Adrenal gland (tissue), 9 donors: ENCODE measurements at regions not wholly inside any gene's neighbourhood (a gene's known extent, or its start where the extent isn't known, plus 50 kb on each side); places are given as distances from the start of the nearest gene placed in this dataset.
"Not testable (repeated sequence)": the region's sequence is repeated elsewhere in the genome, so short reads cannot be mapped to it uniquely, and the experiment has no call there.

Experiments used
- DNase-seq, 7 donors: peaks; one replicate each; pipeline ENCODE4 v3.0.0-alpha.2; 2019 to 2020
- H3K27ac ChIP-seq, 5 donors: fragments of 200-600 bp; sonication (generic) in 4 of 5; 1 replicate in 3 of 5; 2 replicates in 2 of 5; pipeline versions ENCODE4 v1.5.1 to v1.8.0; 2016 to 2020; ENCODE audit warnings: mild to moderate bottlenecking in 1 of 5
- H3K27me3 ChIP-seq: fragments of 200-600 bp; 2 replicates; pipeline ENCODE4 v1.8.0; 2021
- H3K36me3 ChIP-seq, 2 donors: fragments of 200-600 bp; replicated peaks in 1 of 2; 1 replicate in 1 of 2; 2 replicates in 1 of 2; pipeline versions ENCODE4 v1.5.1 to v1.8.0; 2018 to 2022
- H3K4me1 ChIP-seq, 2 donors: fragments of 200-600 bp; replicated peaks in 1 of 2; 1 replicate in 1 of 2; 2 replicates in 1 of 2; pipeline versions ENCODE4 v1.5.1 to v1.8.0; 2018 to 2021
- H3K4me3 ChIP-seq, 4 donors: fragments of 200-600 bp; sonication (generic) in 3 of 4; one replicate each; pipeline ENCODE4 v1.5.1; 2016 to 2018
- H3K9me3 ChIP-seq, 3 donors: fragments of 200-600 bp; sonication (generic) in 1 of 3; replicated peaks in 1 of 3; 1 replicate in 2 of 3; 2 replicates in 1 of 3; pipeline versions ENCODE4 v1.5.1 to v1.8.0; 2016 to 2021
- CTCF ChIP-seq, 6 experiments: fragments of 450-650 bp in 4 of 6; fragments of 200-600 bp in 2 of 6; sonication (generic) in 1 of 6; IDR thresholded peaks; 1 replicate in 5 of 6; 2 replicates in 1 of 6; pipeline versions ENCODE4 v1.5.1 to v1.8.0; 2016 to 2021; ENCODE audit warnings: antibody characterized with exemption in 6 of 6, mild to moderate bottlenecking in 2 of 6, moderate library complexity in 1 of 6
- POLR2A ChIP-seq, 2 donors: fragments of 450-650 bp; IDR thresholded peaks; one replicate each; pipeline ENCODE4 v1.6.1; 2017; ENCODE audit warnings: antibody characterized with exemption in 2 of 2, mild to moderate bottlenecking in 2 of 2, moderate library complexity in 1 of 2
- WGBS, 4 donors: extraction: QIAGEN DNeasy Blood & Tissue Kit in 2 of 4; methylation state at CpG; one replicate each; pipeline versions ENCODE4 v1.1.5 to v1.1.7; 2013 to 2017; 5-methylcytosine and 5-hydroxymethylcytosine counted together
- intact Hi-C, 2 donors: fragments of 100-400 bp; cut with DNase I; formaldehyde crosslinking; loops; one replicate each; pipeline versions ENCODE4 v1.14.1 to v1.15.0; 2022 to 2023
- donor health status: healthy with polysubstance abuse.
- donor health status: Bipolar disorder and iron deficiency.
- donor health status: DM: yes; HTN: yes; CAD: no.
- donor health status: DM: no; HTN: no; CAD: no.
- donor health status: DM: no; HTN: no; CAD: no.

- intact Hi-C loops, result no loop called here
- no peaks in the 10 kb centered on the region for H3K9me3 ChIP-seq
- no peak overlapping the region for H3K27ac ChIP-seq
Measured at GRCh38 chr10:9111976-9112375, 1057.5 kb downstream of the GATA3 start.

GRCh38 chr10:9126728-9127127, 1072.2 kb downstream of the GATA3 start:
- no peak for TF ChIP-seq CTCF (IDR thresholded peaks at IDR 0.05)
- no peak for TF ChIP-seq POLR2A (IDR thresholded peaks at IDR 0.05)
- no peak for DNase-seq
- Histone ChIP-seq H3K27me3 (no peaks in the 10 kb centered on the region), H3K9me3 (no peaks in the 10 kb centered on the region), H3K4me3 (no peak overlapping the region), H3K36me3 (no peaks in the 10 kb centered on the region), H3K27ac (no peak overlapping the region), H3K4me1 (no peaks in the 10 kb centered on the region)
- intact Hi-C loops, result no loop called here
- 54 to 81% (median 63%) methylated on average over 4 of the region's 4 CpGs for WGBS, 4 donors

More at GRCh38 chr10:9111976-9112375, 1057.5 kb downstream of the GATA3 start:
- Histone ChIP-seq H3K4me1 (no peaks in the 10 kb centered on the region), H3K4me3 (no peak overlapping the region), H3K36me3 (no peaks in the 10 kb centered on the region), H3K27me3 (no peaks in the 10 kb centered on the region)
- 20 to 37% (median 30%) methylated on average over 4 of the region's 4 CpGs for WGBS, 4 donors
- DNase-seq, result no peak
- TF ChIP-seq CTCF (IDR thresholded peaks at IDR 0.05), result no peak
- no peak for TF ChIP-seq POLR2A (IDR thresholded peaks at IDR 0.05)

DNA sequence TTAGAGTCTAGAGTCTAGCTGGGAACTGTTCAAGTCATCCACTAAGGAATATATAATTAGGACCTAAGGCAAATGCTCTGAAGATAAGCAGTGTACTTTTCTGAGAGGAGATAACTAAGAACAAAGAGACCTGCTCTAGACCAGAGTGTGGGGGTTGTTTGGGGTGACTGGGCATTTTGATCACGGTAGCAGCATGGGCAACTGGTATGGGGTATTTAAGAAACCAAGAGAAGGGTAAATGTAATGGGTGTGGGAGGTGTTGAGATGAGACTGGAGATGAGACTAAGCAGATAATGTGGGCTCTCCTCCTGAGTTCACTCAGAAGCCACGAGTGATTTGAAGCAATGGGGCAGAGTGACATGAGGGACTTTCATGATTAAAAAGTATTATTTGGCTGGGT, 1082.9 kb downstream of the GATA3 start:
- WGBS, 4 donors, result 61 to 70% (median 64%) methylated on average over 2 of the region's 2 CpGs
- no peaks in the 10 kb centered on the region for H3K27me3 ChIP-seq
- H3K4me3 ChIP-seq, result no peak overlapping the region
- intact Hi-C loops, result no loop called here
- no peaks in the 10 kb centered on the region for H3K9me3 ChIP-seq
- DNase-seq, result no peak
- no peak for TF ChIP-seq POLR2A (IDR thresholded peaks at IDR 0.05)
- no peak for TF ChIP-seq CTCF (IDR thresholded peaks at IDR 0.05)
- no peaks in the 10 kb centered on the region for H3K36me3 ChIP-seq
- H3K27ac ChIP-seq, result no peak overlapping the region
- H3K4me1 ChIP-seq, result no peaks in the 10 kb centered on the region

DNA sequence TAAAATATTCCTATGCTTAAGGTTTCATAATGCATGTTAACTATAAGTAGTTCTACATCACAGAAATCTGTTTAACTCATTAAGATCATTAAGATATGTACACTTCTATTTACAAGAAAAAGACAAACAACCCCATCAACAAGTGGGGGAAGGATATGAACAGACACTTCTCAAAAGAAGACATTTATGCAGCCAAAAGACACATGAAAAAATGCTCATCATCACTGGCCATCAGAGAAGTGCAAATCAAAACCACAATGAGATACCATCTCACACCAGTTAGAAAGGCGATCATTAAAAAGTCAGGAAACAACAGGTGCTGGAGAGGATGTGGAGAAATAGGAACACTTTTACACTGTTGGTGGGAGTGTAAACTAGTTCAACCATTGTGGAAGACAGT, 1084.3 kb downstream of the GATA3 start:
- H3K9me3 ChIP-seq, H3K4me1 ChIP-seq, H3K27ac ChIP-seq, DNase-seq, H3K27me3 ChIP-seq, H3K4me3 ChIP-seq, H3K36me3 ChIP-seq, intact Hi-C loops: not testable (repeated sequence)
- WGBS, 4 donors, result 83 to 100% (median 92%) methylated on average over 1 of the region's 1 CpG

GRCh38 chr10:9140373-9140772, 1085.9 kb downstream of the GATA3 start:
- Histone ChIP-seq H3K9me3 (no peaks in the 10 kb centered on the region), H3K4me3 (no peak overlapping the region), H3K36me3 (no peaks in the 10 kb centered on the region), H3K4me1 (no peaks in the 10 kb centered on the region), H3K27ac (no peak overlapping the region), H3K27me3 (no peaks in the 10 kb centered on the region)
- TF ChIP-seq CTCF (IDR thresholded peaks at IDR 0.05) (no peak), POLR2A (IDR thresholded peaks at IDR 0.05) (no peak)
- intact Hi-C loops, result no loop called here
- DNase-seq, result no peak
- WGBS, 4 donors, result 19 to 25% (median 21%) methylated on average over 3 of the region's 3 CpGs
